SK-MEL-5 (cell line): ENCODE measurements at regions not wholly inside any gene's neighbourhood (a gene's known extent, or its start where the extent isn't known, plus 50 kb on each side); places are given as distances from the start of the nearest gene placed in this dataset.
A peak's percentile ranks its signal among the peaks of the same experiment; 100 is the strongest.
"Not testable (repeated sequence)": the region's sequence is repeated elsewhere in the genome, so short reads cannot be mapped to it uniquely, and the experiment has no call there.

Experiments
- DNase-seq: peaks from one replicate; pipeline ENCODE4 v3.0.0-alpha.2; 2016; ENCODE audit warnings: low read depth, low spot score
- in situ Hi-C: cut with HindIII; loops from 2 replicates; pipeline ENCODE4 v1.10.0; 2016; ENCODE audit warnings: low sequenced_read_pairs, high pct_unique_total_duplicates, low pct_unique_long_range_greater_than_20kb

DNA sequence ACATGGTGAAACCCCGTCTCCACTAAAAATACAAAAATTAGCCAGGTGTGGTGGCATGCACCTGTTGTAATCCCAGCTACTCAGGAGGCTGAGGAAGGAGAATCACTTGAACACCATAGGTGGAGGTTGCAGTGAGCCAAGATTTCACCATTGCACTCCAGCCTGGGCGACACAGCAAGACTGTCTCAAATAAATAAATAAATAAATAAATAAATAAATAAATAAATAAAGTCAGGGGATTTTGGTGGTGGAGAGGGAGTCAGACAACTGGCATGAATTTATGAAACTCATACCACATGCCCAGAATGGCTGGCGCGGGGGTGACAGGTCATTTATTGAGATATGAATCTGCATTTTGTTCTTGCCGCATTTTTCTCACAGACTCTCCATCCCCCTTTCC is 126.9 kb upstream of the NANOS1 start:
- in situ Hi-C loops, DNase-seq: not testable (repeated sequence)

DNA sequence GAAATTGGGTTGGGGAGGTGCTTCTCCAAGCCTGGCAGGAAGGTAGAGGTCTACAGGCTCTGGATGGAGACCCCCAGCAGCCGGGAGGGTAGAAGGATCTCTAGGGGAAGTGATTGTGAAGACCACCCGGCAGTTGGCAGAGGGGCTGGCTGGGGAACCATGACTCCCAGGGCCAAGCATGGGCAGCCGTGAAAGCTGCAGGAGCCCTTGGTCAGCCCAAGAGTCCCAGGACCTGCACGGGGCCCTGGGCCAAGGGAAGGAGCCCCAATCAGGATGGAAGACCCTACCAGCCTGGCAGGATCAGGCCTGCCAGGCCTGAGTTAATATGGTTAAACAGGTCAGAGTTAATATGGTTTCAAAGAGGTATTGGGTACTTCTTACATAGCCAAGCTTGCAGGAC is 126.3 kb upstream of the NANOS1 start:
- in situ Hi-C loops: no loop called here
- DNase-seq: no peak

DNA sequence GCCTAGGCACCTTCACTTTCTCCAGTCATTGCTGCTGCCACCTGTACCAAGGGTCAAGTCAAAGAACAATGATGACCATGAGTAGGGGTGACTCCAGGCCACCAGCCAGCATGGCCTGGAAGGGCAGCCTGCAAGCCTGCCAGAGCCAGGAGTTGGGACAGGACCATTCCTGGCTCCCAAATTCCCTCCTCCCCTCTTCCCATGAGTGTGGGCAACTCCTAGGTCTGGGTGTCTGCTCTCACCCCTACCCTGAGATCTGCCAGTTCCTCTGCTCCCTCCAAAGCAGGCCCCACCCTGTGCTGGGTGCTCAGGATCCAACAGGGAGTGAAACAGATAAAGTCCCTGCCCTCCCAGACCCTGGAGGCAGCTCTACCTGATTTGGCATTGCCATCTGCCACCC is 125.8 kb upstream of the NANOS1 start:
- in situ Hi-C loops: no loop called here

DNA sequence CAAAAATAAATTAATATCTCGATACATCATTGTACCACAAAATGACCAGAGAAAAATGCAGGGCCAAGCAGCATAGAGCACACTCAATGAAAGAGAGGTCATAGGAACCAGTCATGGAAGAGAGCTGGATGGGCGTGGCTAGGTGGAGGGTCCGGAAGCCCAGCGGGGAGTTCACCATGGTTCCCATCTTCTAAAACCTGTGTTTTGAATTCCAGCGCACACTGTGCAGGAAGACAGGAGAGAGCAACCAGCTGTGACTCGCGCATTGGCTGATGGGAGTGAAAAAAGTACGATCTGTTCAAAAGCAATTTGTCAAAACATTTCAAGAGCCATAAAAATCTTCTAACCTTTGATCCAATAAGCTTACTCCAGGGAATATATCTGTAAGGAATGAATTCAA is 125.2 kb upstream of the NANOS1 start:
- in situ Hi-C loops: no loop called here
- no peak for DNase-seq

More for the DNA sequence above, 125.8 kb upstream of the NANOS1 start:
- no peak for DNase-seq

DNA sequence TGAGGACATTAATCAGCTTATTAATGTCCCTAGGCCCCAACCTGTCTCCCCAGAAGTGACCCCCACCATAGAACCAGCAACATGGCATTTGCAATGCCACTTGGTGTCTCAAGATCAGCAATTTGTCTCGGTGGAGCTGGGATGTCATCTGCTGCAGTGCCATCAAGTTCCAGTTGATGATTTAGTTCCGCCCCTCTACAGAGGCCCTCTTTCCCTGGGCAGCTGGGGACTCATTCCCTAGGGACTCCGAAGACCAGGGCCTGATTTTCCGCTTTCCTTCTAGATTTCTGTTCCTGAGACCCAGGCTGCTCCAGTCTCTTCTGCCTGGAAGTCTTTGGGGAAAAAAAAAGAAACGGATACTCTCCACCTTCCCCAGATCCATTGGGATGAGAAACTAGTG is 122.5 kb upstream of the NANOS1 start:
- no peak for DNase-seq
- in situ Hi-C loops: no loop called here

DNA sequence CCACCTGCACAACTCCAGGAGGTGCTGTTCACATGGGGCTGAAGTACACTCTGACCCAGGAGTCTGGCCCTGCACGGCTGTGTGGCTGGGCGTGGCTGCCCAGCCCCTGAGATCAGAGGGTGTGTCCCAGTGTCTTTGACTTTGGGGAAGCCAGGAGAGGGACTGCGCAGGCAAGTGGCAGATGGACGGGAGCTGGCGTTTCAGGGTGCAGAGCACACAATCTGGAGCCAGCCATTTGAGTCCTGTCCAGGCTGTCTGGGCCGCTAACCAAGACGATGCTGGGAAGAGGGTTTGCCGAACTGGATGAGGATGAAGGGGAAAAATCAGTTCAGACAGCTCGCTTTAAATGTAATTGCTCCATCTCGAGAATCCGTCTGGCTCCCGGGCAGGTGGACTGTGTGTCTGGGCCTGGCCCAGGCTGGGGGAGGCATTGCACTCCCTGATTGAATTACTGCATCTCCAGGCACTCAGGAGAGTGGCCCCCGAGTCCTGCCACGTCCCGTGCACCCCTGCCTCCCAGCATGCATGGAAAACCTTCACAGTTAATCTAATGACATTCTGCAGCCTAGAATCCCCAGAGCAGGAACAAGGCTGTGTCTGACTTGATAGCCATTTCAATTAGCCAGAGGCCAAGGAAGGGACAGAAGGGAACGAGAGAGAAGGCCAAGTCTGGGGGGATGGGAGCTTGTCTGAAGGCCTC is 120.8 kb upstream of the NANOS1 start:
- no peak for DNase-seq
- in situ Hi-C loops: no loop called here

DNA sequence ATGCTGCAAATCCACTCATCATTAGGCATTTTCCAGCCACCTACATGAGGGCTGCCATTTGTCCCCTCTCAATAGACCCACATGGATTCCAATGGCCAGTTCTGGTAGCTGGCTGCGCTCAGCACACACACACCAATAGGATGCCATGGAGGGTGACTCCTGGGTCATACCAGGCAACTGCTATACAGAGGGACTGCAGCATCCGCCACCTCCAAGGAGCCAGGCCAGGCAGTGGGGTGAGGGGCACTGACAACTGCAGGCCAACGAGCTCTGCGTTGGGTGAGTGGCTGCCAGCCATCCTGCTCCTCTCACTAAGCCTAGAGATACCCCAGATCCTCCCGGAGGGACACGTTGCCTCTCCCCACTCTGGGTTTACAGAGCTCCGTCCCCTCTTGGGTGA is 118.8 kb upstream of the NANOS1 start:
- no peak for DNase-seq
- in situ Hi-C loops: no loop called here

DNA sequence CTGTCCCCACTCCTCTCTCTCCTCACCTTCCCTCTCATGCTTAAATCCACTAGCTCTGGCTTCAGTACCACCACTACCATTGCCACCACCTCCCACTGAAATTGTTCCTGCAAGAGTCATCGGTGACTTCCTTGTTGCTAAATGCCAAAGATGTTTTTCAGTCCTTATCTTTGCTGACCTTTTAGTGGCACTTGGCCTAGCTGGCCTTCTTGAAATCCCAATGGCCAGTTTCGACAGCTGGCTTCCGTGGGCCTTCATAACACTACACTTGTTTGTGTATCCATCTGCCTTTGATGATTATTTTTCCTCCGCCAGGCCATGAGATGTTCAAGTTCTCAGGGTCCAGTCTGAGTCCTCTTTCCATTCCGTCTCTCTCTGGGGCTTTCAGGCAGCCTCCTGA is 118.2 kb upstream of the NANOS1 start:
- DNase-seq: no peak
- in situ Hi-C loops: no loop called here

DNA sequence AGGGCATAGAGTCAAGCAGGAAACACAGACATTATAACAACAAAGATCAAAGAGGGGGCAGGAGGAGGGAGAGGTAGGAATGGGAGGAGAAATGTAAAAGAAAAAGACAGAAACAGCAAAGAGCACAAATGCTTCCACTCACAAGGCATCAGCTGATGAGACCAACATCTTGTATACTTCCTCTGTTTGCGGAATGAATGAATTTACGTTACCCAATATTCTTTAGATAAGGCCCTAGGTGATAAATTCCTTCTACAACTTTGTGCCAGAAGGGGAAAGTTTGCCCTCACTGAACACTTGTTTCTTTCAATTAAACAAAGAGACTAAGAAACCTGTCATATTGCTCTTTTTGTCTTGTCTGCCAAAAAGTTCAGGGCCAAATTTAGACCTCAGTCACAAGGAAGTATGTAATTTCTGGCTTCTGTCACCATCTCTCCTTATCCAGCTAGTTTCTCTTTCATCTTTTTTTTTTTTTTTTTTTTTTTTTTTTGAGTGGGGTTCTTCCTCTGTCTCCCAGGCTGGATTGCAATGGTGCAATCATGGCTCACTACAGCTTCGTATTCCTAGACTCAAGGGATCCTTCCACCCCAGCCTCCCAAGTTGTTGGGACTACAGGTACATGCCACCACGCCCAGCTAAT is 116.4 kb upstream of the NANOS1 start:
- in situ Hi-C loops: no loop called here
- peak; percentile 94 for DNase-seq

DNA sequence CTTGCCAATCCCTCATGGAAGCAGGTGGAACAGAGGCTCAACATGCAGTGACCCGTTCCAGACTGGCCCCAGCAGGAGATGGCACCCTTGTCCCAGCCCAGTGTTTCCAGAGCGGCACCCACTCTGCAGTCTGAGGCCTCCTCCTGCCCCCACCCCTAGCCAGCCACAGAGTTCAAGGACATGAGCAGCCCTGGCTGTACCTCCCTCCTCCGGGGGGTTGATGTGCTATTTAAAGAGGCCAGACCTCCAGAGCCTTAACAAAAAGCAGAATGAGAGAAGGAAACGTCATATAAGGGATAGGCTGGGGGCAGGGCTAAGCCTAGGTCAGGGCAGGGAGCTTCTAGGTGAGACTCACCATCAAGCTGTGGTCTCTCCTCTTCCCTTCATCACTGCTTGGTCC is 115.7 kb upstream of the NANOS1 start:
- DNase-seq: no peak
- in situ Hi-C loops: no loop called here

DNA sequence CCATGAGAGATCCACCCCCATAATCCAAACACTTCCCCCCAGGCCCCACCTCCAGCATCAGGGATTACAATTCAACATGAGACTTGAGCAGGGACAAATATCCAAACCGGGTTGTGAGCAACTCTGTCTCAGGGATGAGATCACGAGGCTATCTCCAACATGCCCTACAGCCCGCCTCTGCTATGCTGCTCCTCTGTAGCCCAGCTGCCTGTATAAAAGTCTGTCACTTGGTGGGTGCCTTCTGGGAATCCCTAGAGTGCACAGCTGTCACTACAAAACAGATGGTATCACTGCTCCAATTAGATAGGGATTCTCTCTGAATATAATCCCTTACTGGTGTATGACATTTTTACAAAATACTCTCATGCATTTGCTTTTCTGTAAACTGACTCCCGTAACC is 114.9 kb upstream of the NANOS1 start:
- in situ Hi-C loops: no loop called here
- no peak for DNase-seq

DNA sequence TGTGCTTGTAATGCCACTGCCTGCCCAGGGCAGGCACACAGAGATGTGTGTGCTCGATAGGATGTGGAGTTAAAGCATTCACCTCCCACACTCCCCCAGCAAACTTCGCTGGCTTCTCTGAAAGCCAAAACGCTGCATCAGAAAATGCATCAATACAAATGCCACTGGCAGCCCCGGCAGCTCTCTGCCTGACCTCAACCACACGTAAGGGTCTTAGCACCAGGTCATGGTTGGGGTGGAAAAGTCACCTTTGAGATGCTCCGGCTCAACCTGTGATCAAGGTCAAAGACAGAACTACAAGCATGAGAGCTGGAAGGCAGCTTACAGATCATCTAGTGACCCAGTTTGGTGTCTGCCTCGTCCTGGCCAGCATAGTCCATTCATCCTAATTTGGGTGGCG is 114.4 kb upstream of the NANOS1 start:
- DNase-seq: no peak
- in situ Hi-C loops: no loop called here

DNA sequence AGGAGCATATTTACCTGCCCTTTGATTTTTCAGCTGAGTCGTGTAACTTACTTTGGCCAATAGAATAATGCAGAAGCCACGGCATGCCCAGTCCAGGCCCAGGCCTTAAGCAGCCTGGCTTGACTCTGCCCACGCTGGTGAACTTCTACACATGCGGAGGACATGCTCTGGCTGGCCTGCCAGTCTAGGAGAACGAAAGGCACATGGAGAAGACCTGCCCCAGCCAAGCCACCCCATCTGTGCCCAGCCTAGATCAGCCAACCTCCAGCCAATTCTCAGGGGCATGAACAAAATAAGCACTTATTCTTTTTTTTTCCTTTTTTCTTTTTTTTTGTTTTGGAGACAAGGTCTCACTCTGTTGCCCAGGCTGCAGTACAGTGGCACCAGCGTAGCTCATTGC is 112.7 kb upstream of the NANOS1 start:
- in situ Hi-C loops: no loop called here
- DNase-seq: no peak

DNA sequence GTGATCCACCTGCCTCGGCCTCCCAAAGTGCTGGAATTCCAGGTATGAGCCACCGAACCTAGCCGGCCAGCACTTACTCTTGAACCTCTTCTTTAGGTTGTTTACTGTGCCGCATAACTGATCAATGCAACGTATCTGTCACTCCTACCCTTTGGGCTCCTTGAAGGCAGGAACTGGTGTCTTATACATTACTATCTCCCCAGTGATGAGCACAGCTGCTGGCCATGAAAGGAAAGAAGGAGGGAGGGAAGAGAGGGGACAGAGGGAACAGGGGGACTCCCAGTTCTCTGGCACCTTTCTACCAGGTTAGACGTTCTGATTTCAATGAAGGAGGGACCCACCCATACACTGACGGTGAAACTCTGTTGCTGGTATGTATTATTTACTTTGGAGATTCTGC is 111.8 kb upstream of the NANOS1 start:
- no peak for DNase-seq
- in situ Hi-C loops: no loop called here

DNA sequence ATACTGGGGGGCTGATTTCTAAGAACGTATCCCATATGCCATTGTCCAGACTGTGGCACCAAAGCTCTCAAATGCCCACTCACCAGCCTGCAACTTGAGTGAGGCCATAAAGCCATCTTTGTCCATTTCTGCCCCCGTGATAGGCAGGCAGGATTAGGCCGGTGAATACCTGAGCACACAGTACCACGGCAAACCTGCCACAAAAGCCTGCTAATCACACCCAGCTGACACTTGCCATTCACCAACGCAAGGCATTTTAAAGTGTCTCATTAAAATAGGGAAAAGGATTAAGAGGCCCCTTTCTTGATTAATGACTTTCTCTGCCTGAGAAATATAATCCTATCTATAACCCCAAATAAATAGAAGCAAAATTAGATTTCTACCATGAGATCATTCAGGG is 111.4 kb upstream of the NANOS1 start:
- in situ Hi-C loops: no loop called here
- DNase-seq: no peak

DNA sequence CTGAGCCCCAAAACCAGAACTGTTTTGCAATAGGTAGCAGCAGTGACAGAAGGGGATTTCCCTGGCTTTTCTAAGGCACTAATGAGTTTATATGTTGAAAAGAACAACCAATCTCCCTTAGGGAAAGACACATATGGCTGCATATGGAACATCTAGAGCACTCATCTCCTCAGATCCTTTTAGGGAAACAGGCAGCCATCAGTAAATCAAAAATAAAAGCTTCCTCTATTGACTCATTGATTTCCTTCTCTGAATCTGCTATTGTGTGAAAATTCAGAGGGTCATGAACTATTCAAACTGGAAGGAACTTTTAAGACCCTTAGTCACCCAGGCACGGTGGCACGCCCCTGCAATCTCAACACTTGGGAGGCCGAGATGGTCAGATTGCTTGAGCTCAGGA is 110.9 kb upstream of the NANOS1 start:
- no peak for DNase-seq
- in situ Hi-C loops: no loop called here

DNA sequence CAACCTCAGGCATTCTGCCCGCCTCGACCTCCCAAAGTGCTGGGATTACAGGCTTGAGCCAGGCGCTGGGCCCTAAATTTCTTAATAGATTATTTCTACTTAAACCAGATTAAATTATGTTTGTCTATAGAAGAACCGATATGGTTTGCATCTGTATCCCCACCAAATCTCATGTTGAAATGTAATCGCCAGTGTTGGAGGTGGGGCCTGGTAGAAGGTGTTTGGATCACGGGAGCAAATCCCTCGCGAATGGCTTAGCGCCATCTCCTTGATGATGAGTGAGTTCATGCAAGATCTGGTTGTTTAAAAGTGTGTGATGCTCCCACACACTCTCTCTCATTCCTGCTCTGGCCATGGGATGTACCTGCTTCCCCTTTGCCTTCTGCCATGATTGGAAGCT is 109.3 kb upstream of the NANOS1 start:
- in situ Hi-C loops: no loop called here
- DNase-seq: no peak

DNA sequence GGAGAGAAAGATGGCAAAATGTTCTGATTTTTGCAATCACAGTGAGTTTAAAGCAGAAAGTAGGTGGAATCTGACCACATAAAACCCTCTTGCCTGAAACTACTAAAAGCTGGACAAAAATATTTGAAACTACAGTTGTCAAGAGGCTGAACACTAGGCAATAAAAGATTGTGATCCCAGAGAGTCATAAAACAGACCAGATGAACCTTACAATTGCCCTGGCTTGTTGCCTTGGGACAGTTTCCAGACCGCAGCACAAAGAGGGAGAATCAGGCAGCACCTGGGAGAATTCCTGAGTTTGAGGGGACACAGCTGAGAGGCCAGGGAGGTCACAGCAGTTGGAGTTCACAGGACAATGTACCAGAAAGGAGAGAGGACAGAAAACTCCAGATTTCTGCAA is 107.3 kb upstream of the NANOS1 start:
- in situ Hi-C loops: no loop called here
- DNase-seq: no peak

DNA sequence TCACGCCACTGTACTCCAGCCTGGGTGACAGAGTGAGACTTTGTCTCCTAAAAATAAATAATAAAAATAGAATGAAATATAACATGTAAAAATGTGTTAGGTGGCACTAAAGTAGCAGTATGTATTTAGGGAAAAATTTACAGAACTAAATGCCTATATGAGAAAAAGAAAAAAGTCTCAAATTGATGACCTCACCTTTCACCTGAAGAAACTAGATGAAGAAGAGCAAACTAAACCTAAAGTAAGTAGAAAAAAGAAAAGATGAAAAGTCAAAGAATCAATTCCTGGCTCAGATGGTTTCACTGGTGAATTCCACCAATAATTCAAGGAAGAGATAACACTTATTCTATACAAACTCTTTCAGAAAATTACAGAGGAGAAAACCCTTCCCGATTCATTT is 106.5 kb upstream of the NANOS1 start:
- DNase-seq: no peak
- in situ Hi-C loops: no loop called here

DNA sequence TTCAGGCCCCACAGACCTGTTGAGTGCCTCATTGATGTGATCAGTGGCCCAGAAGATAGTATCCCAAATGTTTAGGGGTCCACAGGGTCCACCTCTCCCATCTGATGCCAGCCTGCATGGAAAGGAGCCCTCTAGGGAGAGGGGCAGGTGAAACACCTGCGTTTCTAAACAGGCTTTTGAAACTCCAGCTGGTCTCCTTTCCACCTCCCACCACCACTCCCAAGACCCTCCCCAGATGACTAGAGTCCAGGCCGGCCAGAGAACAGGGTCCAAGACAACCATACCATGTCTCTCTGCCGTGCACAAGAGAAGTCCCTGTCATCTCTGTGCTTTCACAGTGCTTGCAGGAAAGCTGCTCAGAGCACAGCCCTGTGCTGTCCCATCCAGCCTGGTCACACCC is 105.0 kb upstream of the NANOS1 start:
- DNase-seq: no peak
- in situ Hi-C loops: no loop called here
